Tibial artery (tissue), 4 donors: ENCODE measurements at regions not wholly inside any gene's neighbourhood (a gene's known extent, or its start where the extent isn't known, plus 50 kb on each side); places are given as distances from the start of the nearest gene placed in this dataset.

Experiments used
- DNase-seq, 2 donors: peaks; one replicate each; pipeline ENCODE4 v3.0.0-alpha.2; 2019
- H3K27ac ChIP-seq, 2 donors: fragments of 200-600 bp; sonication (generic) in 1 of 2; 1 replicate in 1 of 2; 2 replicates in 1 of 2; pipeline ENCODE4 v1.5.1; 2018 to 2019; ENCODE audit warnings: mild to moderate bottlenecking in 1 of 2
- H3K27me3 ChIP-seq, 2 donors: fragments of 200-600 bp; sonication (generic) in 1 of 2; one replicate each; pipeline versions ENCODE4 v1.5.1 to v1.6.0; 2016 to 2019
- H3K36me3 ChIP-seq, 3 donors: fragments of 200-600 bp; sonication (generic) in 2 of 3; one replicate each; pipeline ENCODE4 v1.5.1; 2016 to 2019; ENCODE audit warnings: mild to moderate bottlenecking in 2 of 3
- H3K4me1 ChIP-seq, 4 donors: fragments of 200-600 bp; sonication (generic) in 2 of 4; 1 replicate in 3 of 4; 2 replicates in 1 of 4; pipeline ENCODE4 v1.5.1; 2016 to 2019
- H3K4me3 ChIP-seq, 2 donors: fragments of 200-600 bp; sonication (generic) in 1 of 2; 1 replicate in 1 of 2; 2 replicates in 1 of 2; pipeline ENCODE4 v1.5.1; 2018 to 2019; ENCODE audit warnings: mild to moderate bottlenecking in 2 of 2
- H3K9me3 ChIP-seq, 3 donors: fragments of 200-600 bp; sonication (generic) in 1 of 3; one replicate each; pipeline ENCODE4 v1.5.1; 2016 to 2019
- CTCF ChIP-seq, 2 experiments: fragments of 200-600 bp in 1 of 2; fragments of 450-650 bp in 1 of 2; IDR thresholded peaks; one replicate each; pipeline ENCODE4 v1.5.1; 2017 to 2019; ENCODE audit warnings: antibody characterized with exemption in 2 of 2, mild to moderate bottlenecking in 1 of 2, moderate library complexity in 1 of 2
- intact Hi-C: fragments of 100-400 bp; cut with DNase I; formaldehyde crosslinking; loops from one replicate; pipeline ENCODE4 v1.15.0; 2023; ENCODE audit warnings: low total_unique reads

GRCh38 chr5:51028394-51028793, 354.9 kb upstream of the ISL1 start:
- no peak for TF ChIP-seq CTCF (IDR thresholded peaks at IDR 0.05)
- Histone ChIP-seq H3K4me3 (no peak overlapping the region), H3K27me3 (no peaks in the 10 kb centered on the region), H3K36me3 (no peaks in the 10 kb centered on the region), H3K27ac (no peak overlapping the region), H3K4me1 (no peaks in the 10 kb centered on the region), H3K9me3 (no peaks in the 10 kb centered on the region)
- intact Hi-C loops = no loop called here
- no peak for DNase-seq

GRCh38 chr5:51033215-51033614, 350.0 kb upstream of the ISL1 start:
- Histone ChIP-seq H3K27ac (no peak overlapping the region), H3K4me3 (no peak overlapping the region), H3K4me1 (no peaks in the 10 kb centered on the region), H3K36me3 (no peaks in the 10 kb centered on the region), H3K9me3 (no peaks in the 10 kb centered on the region), H3K27me3 (no peaks in the 10 kb centered on the region)
- no peak for DNase-seq
- intact Hi-C loops = no loop called here
- no peak for TF ChIP-seq CTCF (IDR thresholded peaks at IDR 0.05)

GRCh38 chr5:51034222-51034901, 348.9 kb upstream of the ISL1 start:
- Histone ChIP-seq H3K4me3 (no peak overlapping the region), H3K9me3 (no peaks in the 10 kb centered on the region), H3K27me3 (no peaks in the 10 kb centered on the region), H3K36me3 (no peaks in the 10 kb centered on the region), H3K4me1 (no peaks in the 10 kb centered on the region), H3K27ac (no peak overlapping the region)
- intact Hi-C loops = no loop called here
- no peak for TF ChIP-seq CTCF (IDR thresholded peaks at IDR 0.05)
- no peak for DNase-seq

- Histone ChIP-seq H3K4me3 (no peak overlapping the region), H3K4me1 (no peaks in the 10 kb centered on the region), H3K36me3 (no peaks in the 10 kb centered on the region), H3K27me3 (no peaks in the 10 kb centered on the region), H3K9me3 (no peaks in the 10 kb centered on the region), H3K27ac (no peak overlapping the region)
- no peak for DNase-seq
- TF ChIP-seq CTCF (IDR thresholded peaks at IDR 0.05) = no peak
- intact Hi-C loops = no loop called here
Observed at GRCh38 chr5:51039424-51040329, 343.6 kb upstream of the ISL1 start.

GRCh38 chr5:51043745-51044144, 339.5 kb upstream of the ISL1 start:
- H3K36me3 ChIP-seq = no peaks in the 10 kb centered on the region
- no peaks in the 10 kb centered on the region for H3K27me3 ChIP-seq
- H3K4me3 ChIP-seq = no peak overlapping the region
- no peak overlapping the region for H3K27ac ChIP-seq
- intact Hi-C loops = no loop called here
- no peak for TF ChIP-seq CTCF (IDR thresholded peaks at IDR 0.05)
- no peaks in the 10 kb centered on the region for H3K4me1 ChIP-seq
- H3K9me3 ChIP-seq = no peaks in the 10 kb centered on the region
- DNase-seq = no peak
